Neural cell (in vitro differentiated cells): ENCODE measurements at regions not wholly inside any gene's neighbourhood (a gene's known extent, or its start where the extent isn't known, plus 50 kb on each side); places are given as distances from the start of the nearest gene placed in this dataset.

ENCODE experiments used
- H2AFZ ChIP-seq: fragments of 200-600, 300-800 bp; sonication (generic), shearing (Covaris generic); 2 replicates; pipeline ENCODE4 v1.6.0; 2014; ENCODE audit warnings: low read depth, mild to moderate bottlenecking, antibody characterized with exemption, low read length, moderate library complexity
- H3F3A ChIP-seq: fragments of 200-600 bp; shearing (Covaris generic); 2 replicates; pipeline ENCODE4 v1.6.1; 2016; ENCODE audit warnings: mild to moderate bottlenecking, moderate library complexity, mixed read lengths, antibody characterized with exemption, low read length; ENCODE audit not compliant: insufficient read depth, poor library complexity, severe bottlenecking
- H3K27ac ChIP-seq: fragments of 200-600, 300-800 bp; sonication (generic), shearing (Covaris generic); 2 replicates; pipeline ENCODE4 v1.5.1; 2014; ENCODE audit warnings: mild to moderate bottlenecking, low read length, moderate library complexity
- H3K27me3 ChIP-seq: fragments of 300-800, 200-600 bp; sonication (generic), shearing (Covaris generic); 2 replicates; pipeline ENCODE4 v1.6.0; 2014; ENCODE audit warnings: mild to moderate bottlenecking, low read depth, low read length, moderate library complexity; ENCODE audit not compliant: insufficient read depth
- H3K36me3 ChIP-seq: fragments of 300-800, 200-600 bp; sonication (generic), shearing (Covaris generic); 2 replicates; pipeline ENCODE4 v1.5.1; 2014; ENCODE audit warnings: mild to moderate bottlenecking, antibody characterized with exemption, low read length, moderate library complexity; ENCODE audit not compliant: insufficient read depth
- H3K4me2 ChIP-seq: fragments of 300-800, 200-600 bp; sonication (generic), shearing (Covaris generic); 2 replicates; pipeline ENCODE4 v1.6.0; 2014; ENCODE audit warnings: mild to moderate bottlenecking, low read length
- H3K4me3 ChIP-seq: fragments of 300-800, 200-600 bp; sonication (generic), shearing (Covaris generic); 2 replicates; pipeline ENCODE4 v1.5.1; 2014; ENCODE audit warnings: mild to moderate bottlenecking, low read length, moderate library complexity
- H3K79me2 ChIP-seq: fragments of 200-600 bp; shearing (Covaris generic); replicated peaks from 2 replicates; pipeline ENCODE4 v1.6.0; 2014; ENCODE audit warnings: mild to moderate bottlenecking, low read length, moderate library complexity; ENCODE audit not compliant: insufficient read depth
- H3K9ac ChIP-seq: fragments of 300-800, 200-600 bp; sonication (generic), shearing (Covaris generic); 2 replicates; pipeline ENCODE4 v1.6.1; 2016; ENCODE audit warnings: mild to moderate bottlenecking, low read length, mixed read lengths
- H3K9me2 ChIP-seq: fragments of 200-600 bp; shearing (Covaris generic); 2 replicates; pipeline ENCODE4 v1.6.1; 2016; ENCODE audit warnings: mild to moderate bottlenecking, low read length, mixed read lengths; ENCODE audit not compliant: insufficient read depth
- H3K9me3 ChIP-seq: fragments of 200-600, 300-800 bp; sonication (generic), shearing (Covaris generic); 2 replicates; pipeline ENCODE4 v1.6.1; 2016; ENCODE audit warnings: mild to moderate bottlenecking, mixed run types, low read length, moderate library complexity, mixed read lengths
- H4K20me1 ChIP-seq: fragments of 200-600 bp; shearing (Covaris generic); 2 replicates; pipeline ENCODE4 v1.6.1; 2016; ENCODE audit warnings: mild to moderate bottlenecking, mixed run types; ENCODE audit not compliant: insufficient read depth
- CTCF ChIP-seq: fragments of 450-650 bp; IDR thresholded peaks from 2 replicates; pipeline ENCODE4 v1.5.1; 2014; ENCODE audit warnings: antibody characterized with exemption, mild to moderate bottlenecking, moderate library complexity; ENCODE audit not compliant: poor library complexity, severe bottlenecking
- EP300 ChIP-seq: fragments of 450-650 bp; conservative IDR thresholded peaks from 2 replicates; pipeline ENCODE4 v1.6.1; 2014; ENCODE audit warnings: antibody characterized with exemption, mild to moderate bottlenecking, moderate library complexity; ENCODE audit not compliant: poor library complexity, severe bottlenecking
- EZH2 ChIP-seq: fragments of 200-600, 300-800 bp; shearing (Covaris generic), sonication (generic); IDR thresholded peaks from 2 replicates; pipeline ENCODE4 v1.6.1; 2014; ENCODE audit warnings: antibody characterized with exemption, low read length, borderline replicate concordance, mild to moderate bottlenecking; ENCODE audit not compliant: insufficient read depth, poor library complexity, severe bottlenecking
- MXI1 ChIP-seq: fragments of 450-650 bp; conservative IDR thresholded peaks from 2 replicates; pipeline ENCODE4 v1.6.1; 2014; ENCODE audit warnings: antibody characterized with exemption, mild to moderate bottlenecking; ENCODE audit not compliant: poor library complexity, severe bottlenecking
- POLR2AphosphoS5 ChIP-seq: IDR thresholded peaks from 2 replicates; pipeline ENCODE4 v1.6.1; 2012
- RAD21 ChIP-seq: fragments of 450-650 bp; conservative IDR thresholded peaks from 2 replicates; pipeline ENCODE4 v1.6.1; 2014; ENCODE audit warnings: antibody characterized with exemption, mild to moderate bottlenecking, moderate library complexity
- SMC3 ChIP-seq: fragments of 450-650 bp; conservative IDR thresholded peaks from 2 replicates; pipeline ENCODE4 v1.6.1; 2014; ENCODE audit warnings: antibody characterized with exemption, mild to moderate bottlenecking, moderate library complexity; ENCODE audit not compliant: poor library complexity
- TAF1 ChIP-seq: IDR thresholded peaks from 2 replicates; pipeline ENCODE4 v1.6.1; 2012; ENCODE audit warnings: low read depth
- TF ChIP-seq, protein P1 (sequence below): IDR thresholded peaks from 2 replicates; pipeline ENCODE4 v1.6.1; 2012; ENCODE audit warnings: borderline replicate concordance

- no peaks in the 10 kb centered on the region for H3K9me3 ChIP-seq
- H3K27ac ChIP-seq = no peak overlapping the region
- TF ChIP-seq CTCF (no peak), TAF1 (no peak), POLR2AphosphoS5 (no peak), MXI1 (no peak), SMC3 (no peak), EP300 (no peak), RAD21 (no peak), EZH2 (no peak)
- TF ChIP-seq, protein P1, sequence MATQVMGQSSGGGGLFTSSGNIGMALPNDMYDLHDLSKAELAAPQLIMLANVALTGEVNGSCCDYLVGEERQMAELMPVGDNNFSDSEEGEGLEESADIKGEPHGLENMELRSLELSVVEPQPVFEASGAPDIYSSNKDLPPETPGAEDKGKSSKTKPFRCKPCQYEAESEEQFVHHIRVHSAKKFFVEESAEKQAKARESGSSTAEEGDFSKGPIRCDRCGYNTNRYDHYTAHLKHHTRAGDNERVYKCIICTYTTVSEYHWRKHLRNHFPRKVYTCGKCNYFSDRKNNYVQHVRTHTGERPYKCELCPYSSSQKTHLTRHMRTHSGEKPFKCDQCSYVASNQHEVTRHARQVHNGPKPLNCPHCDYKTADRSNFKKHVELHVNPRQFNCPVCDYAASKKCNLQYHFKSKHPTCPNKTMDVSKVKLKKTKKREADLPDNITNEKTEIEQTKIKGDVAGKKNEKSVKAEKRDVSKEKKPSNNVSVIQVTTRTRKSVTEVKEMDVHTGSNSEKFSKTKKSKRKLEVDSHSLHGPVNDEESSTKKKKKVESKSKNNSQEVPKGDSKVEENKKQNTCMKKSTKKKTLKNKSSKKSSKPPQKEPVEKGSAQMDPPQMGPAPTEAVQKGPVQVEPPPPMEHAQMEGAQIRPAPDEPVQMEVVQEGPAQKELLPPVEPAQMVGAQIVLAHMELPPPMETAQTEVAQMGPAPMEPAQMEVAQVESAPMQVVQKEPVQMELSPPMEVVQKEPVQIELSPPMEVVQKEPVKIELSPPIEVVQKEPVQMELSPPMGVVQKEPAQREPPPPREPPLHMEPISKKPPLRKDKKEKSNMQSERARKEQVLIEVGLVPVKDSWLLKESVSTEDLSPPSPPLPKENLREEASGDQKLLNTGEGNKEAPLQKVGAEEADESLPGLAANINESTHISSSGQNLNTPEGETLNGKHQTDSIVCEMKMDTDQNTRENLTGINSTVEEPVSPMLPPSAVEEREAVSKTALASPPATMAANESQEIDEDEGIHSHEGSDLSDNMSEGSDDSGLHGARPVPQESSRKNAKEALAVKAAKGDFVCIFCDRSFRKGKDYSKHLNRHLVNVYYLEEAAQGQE = no peak
- H3K9me2 ChIP-seq = no peaks in the 10 kb centered on the region
- H3K4me2 ChIP-seq = no peak overlapping the region
- no peak overlapping the region for H2AFZ ChIP-seq
- no peaks in the 10 kb centered on the region for H3F3A ChIP-seq
- H4K20me1 ChIP-seq = no peaks in the 10 kb centered on the region
- H3K4me3 ChIP-seq = no peak overlapping the region
- no peaks in the 10 kb centered on the region for H3K36me3 ChIP-seq
- H3K79me2 ChIP-seq = no peaks in the 10 kb centered on the region
- H3K27me3 ChIP-seq = no peaks in the 10 kb centered on the region
- no peak overlapping the region for H3K9ac ChIP-seq
Measured at GRCh38 chr1:190809312-190809711, 331.6 kb upstream of the BRINP3 start.

DNA sequence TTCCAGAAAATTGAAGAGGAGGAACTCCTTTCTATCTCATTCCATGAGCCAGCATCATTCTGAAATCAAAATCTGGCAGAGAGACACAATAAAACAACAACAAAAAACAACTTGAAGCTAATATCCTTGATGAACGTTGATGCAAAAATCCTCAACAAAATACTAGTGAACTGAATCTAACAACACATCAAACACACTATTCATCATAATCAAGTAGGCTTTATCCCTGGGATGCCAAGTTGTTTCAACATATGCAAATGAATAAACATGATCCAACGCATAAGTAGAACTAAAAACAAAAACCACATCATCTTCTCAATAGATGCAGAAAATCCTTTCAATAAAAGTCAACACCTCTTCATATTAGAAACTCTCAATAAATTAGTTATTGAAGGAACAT lies 335.3 kb upstream of the BRINP3 start:
- no peak overlapping the region for H3K4me2 ChIP-seq
- no peak overlapping the region for H3K9ac ChIP-seq

More for the DNA sequence above, 335.3 kb upstream of the BRINP3 start:
- no peaks in the 10 kb centered on the region for H4K20me1 ChIP-seq
- H3K27me3 ChIP-seq = no peaks in the 10 kb centered on the region
- H3F3A ChIP-seq = no peaks in the 10 kb centered on the region
- H3K4me3 ChIP-seq = no peak overlapping the region
- no peaks in the 10 kb centered on the region for H3K9me2 ChIP-seq
- H3K27ac ChIP-seq = no peak overlapping the region
- no peak overlapping the region for H2AFZ ChIP-seq
- no peaks in the 10 kb centered on the region for H3K36me3 ChIP-seq
- TF ChIP-seq TAF1 = no peak
- no peak for TF ChIP-seq EP300
- no peak for TF ChIP-seq SMC3
- TF ChIP-seq POLR2AphosphoS5 = no peak
- no peak for TF ChIP-seq RAD21
- no peak for TF ChIP-seq CTCF
- TF ChIP-seq, protein P1 = no peak
- no peak for TF ChIP-seq MXI1
- no peak for TF ChIP-seq EZH2
- H3K79me2 ChIP-seq = no peaks in the 10 kb centered on the region
- H3K9me3 ChIP-seq = no peaks in the 10 kb centered on the region
